HEK293 (cell line): ENCODE measurements at regions not wholly inside any gene's neighbourhood (a gene's known extent, or its start where the extent isn't known, plus 50 kb on each side); places are given as distances from the start of the nearest gene placed in this dataset.

Source experiments
- CTCF ChIA-PET: fragments of 350-600 bp; formaldehyde crosslinking; extraction: SDS; loops from one replicate; lab custom pipeline; 2021; ENCODE audit warnings: antibody characterized with exemption; lab: Yijun Ruan, JAX
- POLR2A ChIA-PET: fragments of 300-600 bp; formaldehyde crosslinking; extraction: SDS; loops from one replicate; lab custom pipeline; 2020; ENCODE audit warnings: antibody characterized with exemption, inconsistent platforms; lab: Yijun Ruan, JAX
- H3K27ac ChIP-seq: fragments of 200-500 bp; sonication (Bioruptor generic); 2 replicates; pipeline ENCODE4 v1.5.1; 2014; ENCODE audit warnings: low read depth, low read length, control low read depth, inconsistent platforms; ENCODE audit errors: extremely low read depth
- H3K36me3 ChIP-seq, 2 experiments: fragments of 200-500 bp in 1 of 2; sonication (Bioruptor generic) in 1 of 2; 1 replicate in 1 of 2; 2 replicates in 1 of 2; pipeline ENCODE4 v1.5.1; 2014 to 2017; ENCODE audit warnings: inconsistent platforms in 2 of 2, low read length in 2 of 2; ENCODE audit not compliant: control insufficient read depth in 2 of 2, insufficient read depth in 1 of 2
- H3K4me1 ChIP-seq: fragments of 200-500 bp; sonication (Bioruptor generic); 2 replicates; pipeline ENCODE4 v1.5.1; 2014; ENCODE audit warnings: mild to moderate bottlenecking, low read length, inconsistent platforms; ENCODE audit not compliant: control insufficient read depth, insufficient read depth
- H3K4me3 ChIP-seq: 2 replicates; pipeline ENCODE4 v1.5.1; 2011; ENCODE audit warnings: low read depth, mild to moderate bottlenecking, control low read depth, low read length, moderate library complexity
- H3K9me3 ChIP-seq: fragments of 200-500 bp; sonication (Bioruptor generic); 2 replicates; pipeline ENCODE4 v1.5.1; 2014; ENCODE audit warnings: low read depth, low read length, inconsistent platforms; ENCODE audit not compliant: control insufficient read depth, insufficient read depth
- FEZF1 ChIP-seq: fragments of 450-650 bp; formaldehyde crosslinking; IDR thresholded peaks from 2 replicates; pipeline ENCODE4 v1.5.1; 2016; ENCODE audit warnings: missing biosample characterization, missing genetic modification characterization
- IKZF3 ChIP-seq: fragments of 450-650 bp; IDR thresholded peaks from 2 replicates; pipeline ENCODE4 v1.5.0; 2018; ENCODE audit warnings: missing biosample characterization, mild to moderate bottlenecking, missing genetic modification characterization, moderate library complexity
- PRDM2 ChIP-seq: fragments of 450-650 bp; formaldehyde crosslinking; IDR thresholded peaks from 2 replicates; pipeline ENCODE4 v1.5.1; 2016; ENCODE audit warnings: missing biosample characterization, missing genetic modification characterization, borderline replicate concordance
- REPIN1 ChIP-seq: fragments of 450-650 bp; formaldehyde crosslinking; IDR thresholded peaks from 2 replicates; pipeline ENCODE4 v1.5.1; 2017; ENCODE audit warnings: missing biosample characterization, missing genetic modification characterization, low read depth
- YY1 ChIP-seq: fragments of 450-650 bp; formaldehyde crosslinking; IDR thresholded peaks from 2 replicates; pipeline ENCODE4 v1.5.1; 2018; ENCODE audit warnings: missing biosample characterization, missing genetic modification characterization
- ZNF202 ChIP-seq: fragments of 450-650 bp; formaldehyde crosslinking; IDR thresholded peaks from 2 replicates; pipeline ENCODE4 v1.5.1; 2016; ENCODE audit warnings: missing biosample characterization, missing genetic modification characterization, borderline replicate concordance
- ZNF280C ChIP-seq: fragments of 450-650 bp; formaldehyde crosslinking; IDR thresholded peaks from 2 replicates; pipeline ENCODE4 v1.5.1; 2016; ENCODE audit warnings: missing biosample characterization, missing genetic modification characterization
- ZNF335 ChIP-seq: fragments of 450-650 bp; formaldehyde crosslinking; conservative IDR thresholded peaks from 2 replicates; pipeline ENCODE4 v1.5.1; 2016; ENCODE audit warnings: missing biosample characterization, missing genetic modification characterization
- ZNF391 ChIP-seq: fragments of 450-650 bp; formaldehyde crosslinking; IDR thresholded peaks from 2 replicates; pipeline ENCODE4 v1.5.1; 2016; ENCODE audit warnings: low read depth, missing biosample characterization, missing genetic modification characterization, borderline replicate concordance
- ZNF398 ChIP-seq: fragments of 450-650 bp; formaldehyde crosslinking; IDR thresholded peaks from 2 replicates; pipeline ENCODE4 v1.5.1; 2017; ENCODE audit warnings: missing biosample characterization, missing genetic modification characterization
- ZNF433 ChIP-seq: fragments of 450-650 bp; formaldehyde crosslinking; IDR thresholded peaks from 2 replicates; pipeline ENCODE4 v1.5.1; 2016; ENCODE audit warnings: missing biosample characterization, missing genetic modification characterization, low read depth
- ZNF48 ChIP-seq: fragments of 450-650 bp; formaldehyde crosslinking; IDR thresholded peaks from 2 replicates; pipeline ENCODE4 v1.5.1; 2016; ENCODE audit warnings: missing biosample characterization, missing genetic modification characterization
- ZNF488 ChIP-seq: fragments of 450-650 bp; formaldehyde crosslinking; IDR thresholded peaks from 2 replicates; pipeline ENCODE4 v1.5.1; 2016; ENCODE audit warnings: missing biosample characterization, missing genetic modification characterization
- ZNF513 ChIP-seq: fragments of 450-650 bp; IDR thresholded peaks from 2 replicates; pipeline ENCODE4 v1.5.1; 2018; ENCODE audit warnings: missing biosample characterization, missing genetic modification characterization
- ZNF677 ChIP-seq: fragments of 450-650 bp; IDR thresholded peaks from 2 replicates; pipeline ENCODE4 v1.5.0; 2018; ENCODE audit warnings: missing biosample characterization, mild to moderate bottlenecking, missing genetic modification characterization, moderate library complexity
- ZNF76 ChIP-seq: fragments of 450-650 bp; formaldehyde crosslinking; IDR thresholded peaks from 2 replicates; pipeline ENCODE4; 2016; ENCODE audit warnings: low read depth, missing biosample characterization, missing genetic modification characterization, borderline replicate concordance
- ZSCAN4 ChIP-seq: fragments of 450-650 bp; formaldehyde crosslinking; IDR thresholded peaks from 2 replicates; pipeline ENCODE4 v1.5.1; 2017; ENCODE audit warnings: missing biosample characterization, missing genetic modification characterization
- ZXDB ChIP-seq: fragments of 450-650 bp; formaldehyde crosslinking; IDR thresholded peaks from 2 replicates; pipeline ENCODE4 v1.5.1; 2016; ENCODE audit warnings: missing biosample characterization, missing genetic modification characterization

GRCh38 chr1:57854436-57854835 is 430.6 kb upstream of the DAB1 start (continued):
- TF ChIP-seq PRDM2 (tag by site-specific recombination): no peak
- no peak for TF ChIP-seq REPIN1 (tag by site-specific recombination)
- TF ChIP-seq ZNF76: no peak
- no peak for TF ChIP-seq YY1
- no peak for TF ChIP-seq ZXDB (tag by site-specific recombination)

- TF ChIP-seq IKZF3: no peak
- TF ChIP-seq, all 188 proteins: peak for 0
- Histone ChIP-seq H3K4me3 (no peak overlapping the region), H3K27ac (no peak overlapping the region), H3K4me1 (no peaks in the 10 kb centered on the region), H3K36me3 (no peaks in the 10 kb centered on the region), H3K9me3 (no peaks in the 10 kb centered on the region)
- ChIA-PET CTCF (interaction anchor here (0.6 to 0.7 kb wide), 3 partner anchors 60 to 426 kb away, joined by 3 to 5 read pairs (median 3); partner anchors contain the start of gene DAB1), POLR2A (no interaction called here)
These were observed 426.5 kb upstream of the DAB1 start for GRCh38 chr1:57850176-57850940.

- ChIA-PET POLR2A (no interaction called here), CTCF (interaction anchor here (0.5 kb wide), 1 partner anchor 1091 kb away, joined by 3 read pairs; no protein-coding TSS in a partner anchor)
- H3K36me3 ChIP-seq: no peaks in the 10 kb centered on the region
- no peaks in the 10 kb centered on the region for H3K9me3 ChIP-seq
- H3K4me3 ChIP-seq: no peak overlapping the region
- H3K27ac ChIP-seq: no peak overlapping the region
- H3K4me1 ChIP-seq: no peaks in the 10 kb centered on the region
- TF ChIP-seq ZNF433 (tag by site-specific recombination) (no peak), ZNF513 (tag by site-specific recombination) (no peak), ZNF48 (tag by site-specific recombination) (no peak), ZNF398 (tag by site-specific recombination) (no peak), ZSCAN4 (tag by site-specific recombination) (no peak), ZNF391 (tag by site-specific recombination) (no peak), ZNF280C (tag by site-specific recombination) (no peak), ZNF488 (tag by site-specific recombination) (no peak), ZNF202 (no peak), ZNF335 (tag by site-specific recombination) (no peak), ZNF677 (tag by site-specific recombination) (no peak), FEZF1 (tag by site-specific recombination) (no peak)
These were observed 424.5 kb upstream of the DAB1 start for GRCh38 chr1:57848406-57848805.
